ENCODE measurements at regions not wholly inside any gene's neighbourhood (a gene's known extent, or its start where the extent isn't known, plus 50 kb on each side); places are given as distances from the start of the nearest gene placed in this dataset.

DNA sequence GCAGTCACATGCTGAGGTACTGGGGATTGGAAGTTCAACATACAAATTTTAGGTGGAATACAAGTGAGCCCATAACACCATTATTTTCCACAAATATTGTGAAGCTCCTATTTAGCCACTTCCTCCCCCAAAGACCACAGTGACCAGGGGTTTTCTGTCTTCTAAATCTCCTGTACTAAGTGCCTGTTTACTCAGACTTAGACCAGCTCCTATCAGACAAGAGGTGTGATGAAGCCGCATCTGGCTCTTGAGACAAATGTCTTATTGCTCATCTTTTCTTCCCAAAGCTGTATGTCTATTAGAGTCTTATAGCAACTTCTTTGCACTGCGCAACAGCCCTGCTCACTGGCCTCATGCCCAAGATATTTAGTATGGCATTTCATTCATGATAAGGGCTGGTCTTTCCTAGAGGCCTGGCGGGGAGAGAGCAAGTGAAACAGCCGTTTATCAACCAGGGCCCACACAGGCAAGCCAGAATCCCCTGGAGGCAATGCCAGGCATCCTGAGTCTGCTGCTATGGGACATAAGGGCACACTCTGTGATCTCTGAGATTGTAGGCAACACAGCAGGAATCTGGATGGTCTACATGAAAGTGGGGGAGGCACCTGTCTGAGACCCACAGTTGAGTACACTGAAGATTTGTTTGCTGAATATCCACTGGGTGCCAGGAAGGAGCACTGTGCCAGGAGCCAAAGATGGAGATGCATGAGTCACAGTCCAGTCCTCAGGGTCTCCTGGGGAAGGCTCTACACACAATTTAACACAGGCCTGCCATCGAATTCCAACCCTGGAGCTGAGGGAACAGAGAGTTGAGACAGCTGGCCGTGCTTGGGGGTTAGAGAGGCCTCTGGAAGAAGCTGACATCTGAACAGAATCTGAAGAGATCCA, 78.5 kb upstream of the NCAM1 start:
- Mint-ChIP-seq H3K4me1 (peaks cover 5% of the 10 kb centered on the region), H3K4me3 (no peak overlapping the region), H3K27me3 (no peaks in the 10 kb centered on the region), H3K27ac (no peak overlapping the region), H3K9me3 (no peaks in the 10 kb centered on the region), H3K36me3 (ENCODE audit: low read depth) (no peaks in the 10 kb centered on the region)
- DNase-seq, result no peak
- ATAC-seq, result no peak

DNA sequence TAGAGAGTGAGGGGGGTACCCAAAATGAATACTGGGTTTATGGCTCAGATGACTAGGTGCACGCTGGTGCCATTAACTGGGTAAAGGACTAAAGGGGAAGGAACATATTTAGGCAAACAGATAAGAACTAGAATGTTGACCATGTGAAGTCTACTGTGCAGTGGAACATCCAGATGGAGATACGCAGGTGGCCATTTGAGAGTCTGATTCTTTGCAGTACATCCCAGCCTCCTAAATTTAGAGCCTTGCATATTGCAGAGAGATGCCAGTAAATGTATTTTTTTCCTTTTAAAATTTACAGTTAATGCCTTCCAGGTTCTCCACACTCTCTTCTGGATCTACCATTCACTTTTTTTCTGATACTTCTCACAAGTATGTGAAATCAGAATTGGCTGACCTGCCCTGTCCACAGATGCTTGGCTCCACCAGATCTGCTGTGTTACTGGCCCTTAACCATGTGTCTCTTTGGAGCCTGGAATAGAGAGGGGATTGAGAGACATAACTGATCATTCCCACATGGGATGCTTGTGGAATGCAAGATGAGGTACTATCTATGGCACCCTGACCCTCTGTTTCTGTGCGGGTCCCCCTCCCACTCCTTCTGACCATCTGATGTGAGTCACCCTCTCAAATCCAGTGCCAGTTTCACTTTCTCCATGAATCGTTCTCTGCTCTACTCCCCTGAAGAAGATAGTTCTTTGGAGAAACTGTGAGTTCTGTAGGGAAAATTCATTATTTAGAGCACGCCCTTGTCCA, 77.0 kb upstream of the NCAM1 start:
- H3K36me3 Mint-ChIP-seq (ENCODE audit: low read depth), result no peaks in the 10 kb centered on the region
- H3K4me3 Mint-ChIP-seq, result no peak overlapping the region
- peaks cover 5% of the 10 kb centered on the region for H3K4me1 Mint-ChIP-seq
- H3K27ac Mint-ChIP-seq, result no peak overlapping the region
- no peaks in the 10 kb centered on the region for H3K9me3 Mint-ChIP-seq
- DNase-seq (no peak), ATAC-seq (no peak)
- H3K27me3 Mint-ChIP-seq, result no peaks in the 10 kb centered on the region

- H3K4me1 Mint-ChIP-seq, result peaks cover 5% of the 10 kb centered on the region
- ATAC-seq, result no peak
- no peaks in the 10 kb centered on the region for H3K9me3 Mint-ChIP-seq
- no peak for DNase-seq
- no peaks in the 10 kb centered on the region for H3K36me3 Mint-ChIP-seq (ENCODE audit: low read depth)
- no peak overlapping the region for H3K4me3 Mint-ChIP-seq
- H3K27me3 Mint-ChIP-seq, result no peaks in the 10 kb centered on the region
- no peak overlapping the region for H3K27ac Mint-ChIP-seq
These were observed 75.3 kb upstream of the NCAM1 start for GRCh38 chr11:112885744-112886433.

DNA sequence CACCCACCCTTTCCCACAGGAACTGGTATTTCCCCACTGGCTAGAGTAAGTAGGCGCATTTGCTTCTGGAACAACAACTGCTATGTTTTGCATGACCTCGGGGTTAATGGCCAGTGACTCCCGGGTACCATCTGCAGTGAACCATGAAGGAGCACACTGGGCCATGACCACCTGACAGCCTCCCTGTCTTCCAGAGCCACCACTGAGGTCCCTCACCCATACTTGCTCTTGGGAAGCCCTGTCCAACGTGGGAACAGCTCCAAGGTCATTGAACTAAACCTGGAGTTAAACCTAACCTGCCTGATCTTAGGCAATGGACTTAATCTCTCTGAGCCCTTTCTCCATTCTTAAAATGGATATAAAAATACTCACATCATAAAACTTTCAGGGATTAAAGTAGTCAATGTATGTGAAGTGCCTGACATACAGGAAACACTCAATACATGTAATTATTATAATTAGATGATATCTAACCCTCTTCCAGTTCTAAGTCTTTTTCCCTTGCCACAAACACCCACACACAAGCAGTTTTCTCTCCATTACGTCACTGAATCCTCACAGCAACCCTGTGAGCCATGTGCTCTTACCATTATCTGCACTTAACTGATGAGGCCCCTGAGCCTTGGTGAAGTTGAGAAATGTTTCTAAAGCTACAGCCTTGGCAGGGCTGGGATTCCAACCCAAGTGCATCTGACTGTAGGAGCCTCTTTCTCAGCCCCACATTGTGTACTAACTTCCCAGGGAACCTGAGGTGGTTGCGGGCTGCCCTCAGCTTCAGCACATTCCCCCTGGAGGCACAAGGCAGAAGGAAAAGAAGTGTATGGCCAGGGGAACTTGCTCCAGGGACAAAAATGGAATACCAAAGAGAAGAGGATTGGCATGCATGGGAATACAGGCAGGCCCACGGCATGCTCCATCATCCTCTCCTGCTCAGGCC, 74.5 kb upstream of the NCAM1 start:
- peaks cover 5% of the 10 kb centered on the region for H3K4me1 Mint-ChIP-seq
- no peaks in the 10 kb centered on the region for H3K36me3 Mint-ChIP-seq (ENCODE audit: low read depth)
- no peaks in the 10 kb centered on the region for H3K27me3 Mint-ChIP-seq
- H3K9me3 Mint-ChIP-seq, result no peaks in the 10 kb centered on the region
- DNase-seq (no peak), ATAC-seq (no peak)
- no peak overlapping the region for H3K27ac Mint-ChIP-seq
- no peak overlapping the region for H3K4me3 Mint-ChIP-seq

GRCh38 chr11:112889446-112889845, 71.8 kb upstream of the NCAM1 start:
- Mint-ChIP-seq H3K9me3 (no peaks in the 10 kb centered on the region), H3K27ac (no peak overlapping the region), H3K36me3 (ENCODE audit: low read depth) (no peaks in the 10 kb centered on the region), H3K27me3 (peaks cover 6% of the 10 kb centered on the region), H3K4me3 (no peak overlapping the region), H3K4me1 (peaks cover 3% of the 10 kb centered on the region)
- DNase-seq (no peak), ATAC-seq (no peak)

GRCh38 chr11:112899235-112900006, 61.8 kb upstream of the NCAM1 start:
- Mint-ChIP-seq H3K36me3 (ENCODE audit: low read depth) (no peaks in the 10 kb centered on the region), H3K4me1 (no peaks in the 10 kb centered on the region), H3K9me3 (no peaks in the 10 kb centered on the region), H3K27ac (no peak overlapping the region), H3K27me3 (peaks cover 4% of the 10 kb centered on the region), H3K4me3 (no peak overlapping the region)
- DNase-seq (no peak), ATAC-seq (no peak)

- H3K36me3 Mint-ChIP-seq (ENCODE audit: low read depth), result no peaks in the 10 kb centered on the region
- no peak overlapping the region for H3K27ac Mint-ChIP-seq
- H3K4me1 Mint-ChIP-seq, result no peaks in the 10 kb centered on the region
- H3K9me3 Mint-ChIP-seq, result no peaks in the 10 kb centered on the region
- peaks cover 3% of the 10 kb centered on the region for H3K27me3 Mint-ChIP-seq
- DNase-seq, result no peak
- no peak overlapping the region for H3K4me3 Mint-ChIP-seq
- ATAC-seq, result no peak
These were observed 59.3 kb upstream of the NCAM1 start for GRCh38 chr11:112901924-112902323.

DNA sequence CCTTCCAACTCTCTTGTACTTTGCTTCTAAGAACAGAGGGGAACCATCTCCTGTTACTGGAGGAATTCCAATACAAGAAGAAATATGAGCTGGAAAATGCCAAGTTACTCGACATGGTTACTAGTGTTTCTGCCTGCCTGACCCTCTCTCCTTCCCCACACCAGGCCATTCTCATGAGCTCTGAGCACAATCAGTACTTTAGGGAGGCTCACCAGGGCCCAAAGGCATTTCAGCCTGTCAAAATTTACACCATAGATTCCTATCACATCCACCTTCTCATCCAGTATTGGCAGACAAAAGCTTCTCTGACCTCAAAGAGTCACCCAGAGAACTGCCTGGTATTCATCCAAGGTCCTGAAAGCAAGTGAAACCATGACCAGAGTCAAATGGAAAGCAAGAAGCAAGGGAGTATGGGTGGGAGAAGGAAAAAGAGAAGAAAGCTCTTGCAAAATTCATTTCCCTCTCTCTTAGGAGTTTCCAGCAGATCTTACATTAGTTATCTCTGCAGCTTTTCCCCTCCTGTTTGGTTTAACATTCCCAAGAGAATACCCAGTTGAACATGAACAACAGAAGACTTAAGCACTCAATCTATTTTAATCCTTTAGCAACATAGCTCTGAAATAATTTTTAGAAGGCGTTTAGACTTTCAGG, 58.7 kb upstream of the NCAM1 start:
- ATAC-seq (no peak), DNase-seq (no peak)
- peaks cover 3% of the 10 kb centered on the region for H3K27me3 Mint-ChIP-seq
- H3K36me3 Mint-ChIP-seq (ENCODE audit: low read depth), result no peaks in the 10 kb centered on the region
- H3K9me3 Mint-ChIP-seq, result no peaks in the 10 kb centered on the region
- no peaks in the 10 kb centered on the region for H3K4me1 Mint-ChIP-seq
- H3K4me3 Mint-ChIP-seq, result no peak overlapping the region
- H3K27ac Mint-ChIP-seq, result no peak overlapping the region

DNA sequence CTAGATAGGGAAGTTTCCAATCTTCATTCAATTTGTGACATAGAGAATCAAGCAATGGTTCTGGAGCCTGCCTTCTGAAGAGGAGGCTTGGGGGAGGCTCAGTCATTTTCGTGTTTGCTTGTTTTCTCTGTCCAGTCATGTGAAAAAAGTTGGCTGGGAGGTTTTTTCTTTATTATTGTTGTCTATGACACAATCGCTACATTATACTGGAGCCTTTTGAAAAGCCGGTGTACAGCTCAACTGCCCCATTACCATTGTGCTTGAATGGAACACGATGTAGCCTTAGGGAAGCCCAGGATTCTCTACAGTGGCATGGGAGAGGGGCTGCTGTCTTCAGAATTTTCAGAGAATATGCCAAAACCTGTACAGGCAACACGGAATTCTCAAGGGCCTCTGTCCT, 57.9 kb upstream of the NCAM1 start:
- Mint-ChIP-seq H3K9me3 (no peaks in the 10 kb centered on the region), H3K36me3 (ENCODE audit: low read depth) (no peaks in the 10 kb centered on the region), H3K4me3 (no peak overlapping the region), H3K4me1 (no peaks in the 10 kb centered on the region), H3K27ac (no peak overlapping the region), H3K27me3 (peaks cover 3% of the 10 kb centered on the region)
- DNase-seq (no peak), ATAC-seq (no peak)

GRCh38 chr11:112911124-112911523, 50.1 kb upstream of the NCAM1 start:
- DNase-seq (no peak), ATAC-seq (no peak)
- Mint-ChIP-seq H3K9me3 (no peaks in the 10 kb centered on the region), H3K36me3 (ENCODE audit: low read depth) (no peaks in the 10 kb centered on the region), H3K27me3 (peaks cover 2% of the 10 kb centered on the region), H3K4me3 (no peak overlapping the region), H3K27ac (no peak overlapping the region), H3K4me1 (no peaks in the 10 kb centered on the region)

Measured in activated naive CD8-positive, alpha-beta T cell treated with anti-CD3 and anti-CD28 coated beads, Interleukin-2, amount 50 U/mL, for 24 hours (primary cell).